K562 (cell line): ENCODE measurements at regions not wholly inside any gene's neighbourhood (a gene's known extent, or its start where the extent isn't known, plus 50 kb on each side); places are given as distances from the start of the nearest gene placed in this dataset.

Source experiments
- ATF7 ChIP-seq: fragments of 450-650 bp; IDR thresholded peaks from 2 replicates; pipeline ENCODE4 v1.7.1; 2014; ENCODE audit warnings: mild to moderate bottlenecking, moderate library complexity
- DPF2 ChIP-seq: fragments of 450-650 bp; IDR thresholded peaks from 2 replicates; pipeline ENCODE4 v1.6.1; 2016
- ESRRB ChIP-seq: fragments of 250-450 bp; sonication (Bioruptor Pico); IDR thresholded peaks from 2 replicates; pipeline ENCODE4 v1.5.0; 2020; ENCODE audit warnings: mild to moderate bottlenecking, moderate library complexity, borderline replicate concordance
- FOXM1 ChIP-seq, 2 experiments: fragments of 450-650 bp in 1 of 2; sonication (generic) in 1 of 2; formaldehyde crosslinking in 1 of 2; IDR thresholded peaks; 2 replicates each; pipeline versions ENCODE4 v1.6.1 to v1.9.0; 2017 to 2022; ENCODE audit warnings: low read depth in 2 of 2, mild to moderate bottlenecking in 2 of 2, missing genetic modification reagents in 1 of 2, moderate library complexity in 1 of 2
- HDAC1 ChIP-seq, 2 experiments: fragments of 450-650 bp; IDR thresholded peaks; 2 replicates each; pipeline ENCODE4 v1.6.1; 2016 to 2017; ENCODE audit warnings: inconsistent platforms in 1 of 2, mild to moderate bottlenecking in 1 of 2, moderate library complexity in 1 of 2
- RCOR1 ChIP-seq, 2 experiments: IDR thresholded peaks; 2 replicates each; pipeline ENCODE4 v1.6.1; 2012; ENCODE audit warnings: low read depth in 2 of 2, low read length in 2 of 2, borderline replicate concordance in 1 of 2, improper control_type of control experiment in 1 of 2
- SAFB ChIP-seq: fragments of 200-400 bp; formaldehyde crosslinking; IDR thresholded peaks from 2 replicates; pipeline ENCODE4 v1.6.1; 2017; ENCODE audit warnings: low read depth, low read length, borderline replicate concordance
- TCF7 ChIP-seq: sonication (generic); IDR thresholded peaks from 2 replicates; pipeline ENCODE4 v1.6.1; 2016; ENCODE audit warnings: antibody characterized with exemption, borderline replicate concordance
- TF ChIP-seq, protein P1 (sequence below): sonication (generic); formaldehyde crosslinking; IDR thresholded peaks from 2 replicates; pipeline ENCODE4 v1.8.1; 2023; ENCODE audit warnings: mild to moderate bottlenecking, missing genetic modification reagents
- TF ChIP-seq, protein P2 (sequence below): sonication (generic); formaldehyde crosslinking; IDR thresholded peaks from 2 replicates; pipeline ENCODE4 v1.8.0; 2022; ENCODE audit warnings: mild to moderate bottlenecking, missing genetic modification reagents

DNA sequence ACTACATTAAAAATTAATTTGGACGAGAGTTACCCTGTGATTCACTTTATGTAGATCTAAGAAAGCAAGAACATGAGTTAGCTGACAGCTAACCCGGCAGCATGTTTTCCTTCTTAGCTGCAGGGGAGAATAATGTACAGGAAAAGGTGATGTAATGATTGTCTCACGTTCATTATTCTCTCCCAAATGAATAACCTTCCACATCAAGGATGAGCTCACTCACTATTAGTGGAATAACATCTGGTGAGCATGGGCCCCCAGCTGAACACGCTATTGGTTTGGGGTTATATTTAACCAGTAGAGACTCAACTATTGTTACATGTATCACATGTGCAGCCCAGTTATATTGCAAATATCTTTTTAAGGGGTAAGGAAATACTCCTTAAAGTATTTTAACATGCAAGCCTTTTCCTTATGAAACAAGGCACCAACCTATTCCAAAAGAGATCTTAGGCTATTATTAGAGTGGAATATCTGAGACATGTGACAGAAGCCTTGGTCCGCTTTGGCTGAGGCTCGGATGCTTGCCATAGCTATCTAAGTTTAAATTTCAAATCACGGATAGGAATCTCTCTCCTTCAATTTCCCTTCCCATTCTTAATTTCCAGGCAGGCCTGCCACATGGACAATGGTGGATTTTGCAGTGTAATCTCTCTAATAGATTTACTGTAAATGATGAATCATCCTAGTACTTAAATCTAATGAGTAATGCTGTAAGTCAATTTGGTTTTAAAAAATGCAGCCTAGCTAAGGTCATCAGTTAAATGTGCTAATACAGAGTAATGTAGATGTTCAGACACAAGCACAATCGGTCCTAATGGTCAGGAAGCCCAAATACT lies 99.0 kb upstream of the OTUD4 start (continued):
- TF ChIP-seq, protein P1, sequence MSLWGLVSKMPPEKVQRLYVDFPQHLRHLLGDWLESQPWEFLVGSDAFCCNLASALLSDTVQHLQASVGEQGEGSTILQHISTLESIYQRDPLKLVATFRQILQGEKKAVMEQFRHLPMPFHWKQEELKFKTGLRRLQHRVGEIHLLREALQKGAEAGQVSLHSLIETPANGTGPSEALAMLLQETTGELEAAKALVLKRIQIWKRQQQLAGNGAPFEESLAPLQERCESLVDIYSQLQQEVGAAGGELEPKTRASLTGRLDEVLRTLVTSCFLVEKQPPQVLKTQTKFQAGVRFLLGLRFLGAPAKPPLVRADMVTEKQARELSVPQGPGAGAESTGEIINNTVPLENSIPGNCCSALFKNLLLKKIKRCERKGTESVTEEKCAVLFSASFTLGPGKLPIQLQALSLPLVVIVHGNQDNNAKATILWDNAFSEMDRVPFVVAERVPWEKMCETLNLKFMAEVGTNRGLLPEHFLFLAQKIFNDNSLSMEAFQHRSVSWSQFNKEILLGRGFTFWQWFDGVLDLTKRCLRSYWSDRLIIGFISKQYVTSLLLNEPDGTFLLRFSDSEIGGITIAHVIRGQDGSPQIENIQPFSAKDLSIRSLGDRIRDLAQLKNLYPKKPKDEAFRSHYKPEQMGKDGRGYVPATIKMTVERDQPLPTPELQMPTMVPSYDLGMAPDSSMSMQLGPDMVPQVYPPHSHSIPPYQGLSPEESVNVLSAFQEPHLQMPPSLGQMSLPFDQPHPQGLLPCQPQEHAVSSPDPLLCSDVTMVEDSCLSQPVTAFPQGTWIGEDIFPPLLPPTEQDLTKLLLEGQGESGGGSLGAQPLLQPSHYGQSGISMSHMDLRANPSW (CRISPR knock-in tag) = no peak
- TF ChIP-seq DPF2 = peak; percentile 16; the same call in 1 of the 2 replicates
- no peak for TF ChIP-seq ESRRB (CRISPR knock-in tag)
- no peak for TF ChIP-seq SAFB
- TF ChIP-seq TCF7 = no peak
- TF ChIP-seq RCOR1 (IDR thresholded peaks at IDR 0.05; ENCODE audit: borderline replicate concordance in 1 of 2, low read depth in 2 of 2, low read length in 2 of 2) = no peak
- TF ChIP-seq ATF7 = no peak
- TF ChIP-seq FOXM1 (IDR thresholded peaks at IDR 0.05; ENCODE audit: low read depth) = 0 out of 2 replicates have a peak, but pooled peaks have one; percentile 3
- TF ChIP-seq FOXM1 (CRISPR knock-in tag; IDR thresholded peaks at IDR 0.05; ENCODE audit: low read depth) = no peak
- TF ChIP-seq, protein P2, sequence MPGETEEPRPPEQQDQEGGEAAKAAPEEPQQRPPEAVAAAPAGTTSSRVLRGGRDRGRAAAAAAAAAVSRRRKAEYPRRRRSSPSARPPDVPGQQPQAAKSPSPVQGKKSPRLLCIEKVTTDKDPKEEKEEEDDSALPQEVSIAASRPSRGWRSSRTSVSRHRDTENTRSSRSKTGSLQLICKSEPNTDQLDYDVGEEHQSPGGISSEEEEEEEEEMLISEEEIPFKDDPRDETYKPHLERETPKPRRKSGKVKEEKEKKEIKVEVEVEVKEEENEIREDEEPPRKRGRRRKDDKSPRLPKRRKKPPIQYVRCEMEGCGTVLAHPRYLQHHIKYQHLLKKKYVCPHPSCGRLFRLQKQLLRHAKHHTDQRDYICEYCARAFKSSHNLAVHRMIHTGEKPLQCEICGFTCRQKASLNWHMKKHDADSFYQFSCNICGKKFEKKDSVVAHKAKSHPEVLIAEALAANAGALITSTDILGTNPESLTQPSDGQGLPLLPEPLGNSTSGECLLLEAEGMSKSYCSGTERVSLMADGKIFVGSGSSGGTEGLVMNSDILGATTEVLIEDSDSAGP = no peak
- TF ChIP-seq HDAC1 (IDR thresholded peaks at IDR 0.05) = no peak
